Calu3 (cell line): ENCODE measurements at regions not wholly inside any gene's neighbourhood (a gene's known extent, or its start where the extent isn't known, plus 50 kb on each side); places are given as distances from the start of the nearest gene placed in this dataset.

ENCODE experiments used
- BruUV-seq: library from RNA; stranded (reverse); fragments of 400-500 nt; replicated peaks from 2 replicates; lab custom pipeline; 2021; lab: Mats Ljungman, UMichigan
- CTCF ChIA-PET: fragments of 300-600 bp; sonication (Branson Sonifier 250); formaldehyde crosslinking; loops from one replicate; lab custom pipeline; 2022; ENCODE audit warnings: antibody characterized with exemption; lab: Charles Lee
- DNase-seq: peaks from one replicate; pipeline ENCODE4 v3.0.0; 2022
- H3K27ac Mint-ChIP-seq: one replicate; pipeline ENCODE4 v1.8.0; 2022; ENCODE audit warnings: mixed read lengths; ENCODE audit not compliant: unreplicated experiment
- H3K27me3 Mint-ChIP-seq: one replicate; pipeline ENCODE4 v1.8.0; 2022; ENCODE audit warnings: mixed read lengths; ENCODE audit not compliant: unreplicated experiment
- H3K36me3 Mint-ChIP-seq: one replicate; pipeline ENCODE4 v1.8.0; 2022; ENCODE audit warnings: mild to moderate bottlenecking, moderate library complexity, mixed read lengths; ENCODE audit not compliant: insufficient read depth, unreplicated experiment
- H3K4me1 Mint-ChIP-seq: one replicate; pipeline ENCODE4 v1.8.0; 2022; ENCODE audit warnings: mild to moderate bottlenecking, low read depth, mixed read lengths; ENCODE audit not compliant: unreplicated experiment
- H3K4me3 Mint-ChIP-seq: one replicate; pipeline ENCODE4 v1.8.0; 2022; ENCODE audit warnings: mild to moderate bottlenecking, low read depth, moderate library complexity, mixed read lengths; ENCODE audit not compliant: unreplicated experiment
- H3K9me3 Mint-ChIP-seq: one replicate; pipeline ENCODE4 v1.8.0; 2022; ENCODE audit warnings: low read depth, mixed read lengths; ENCODE audit not compliant: unreplicated experiment
- CTCF ChIP-seq: fragments of 200-600 bp; IDR thresholded peaks from one replicate; pipeline ENCODE4 v1.8.0; 2022; ENCODE audit warnings: antibody characterized with exemption; ENCODE audit not compliant: unreplicated experiment
- intact Hi-C: fragments of 100-400 bp; cut with micrococcal nuclease; formaldehyde crosslinking; loops from one replicate; pipeline ENCODE4 v1.10.0; 2022; ENCODE audit not compliant: unreplicated experiment

DNA sequence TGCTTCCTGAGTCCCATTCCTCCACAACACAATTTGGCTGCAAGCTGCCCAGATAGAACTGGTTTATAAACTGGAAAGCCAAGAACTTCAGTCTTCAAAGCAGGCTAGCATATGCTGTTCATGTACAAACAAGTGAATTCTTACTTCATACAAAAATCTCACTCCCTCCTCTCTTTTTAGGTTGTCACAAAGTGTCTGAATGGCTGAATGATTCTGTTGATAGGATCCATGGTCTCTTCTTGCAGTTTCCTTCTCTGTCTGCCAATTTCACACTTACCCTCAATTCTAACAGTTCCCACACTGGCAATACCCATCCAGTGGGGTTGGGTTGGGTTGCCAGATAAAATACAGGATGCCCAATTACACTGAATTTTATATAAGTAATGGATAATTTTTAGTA, 363.5 kb downstream of the DEPDC1B start:
- no TSS peak for BruUV-seq
- no peaks in the 10 kb centered on the region for H3K36me3 Mint-ChIP-seq
- DNase-seq: no peak
- H3K4me1 Mint-ChIP-seq: no peaks in the 10 kb centered on the region
- TF ChIP-seq CTCF: no peak
- H3K27me3 Mint-ChIP-seq: no peaks in the 10 kb centered on the region
- intact Hi-C loops: no loop called here
- CTCF ChIA-PET: no interaction called here
- H3K9me3 Mint-ChIP-seq: no peaks in the 10 kb centered on the region
- H3K4me3 Mint-ChIP-seq: no peak overlapping the region
- H3K27ac Mint-ChIP-seq: no peak overlapping the region

DNA sequence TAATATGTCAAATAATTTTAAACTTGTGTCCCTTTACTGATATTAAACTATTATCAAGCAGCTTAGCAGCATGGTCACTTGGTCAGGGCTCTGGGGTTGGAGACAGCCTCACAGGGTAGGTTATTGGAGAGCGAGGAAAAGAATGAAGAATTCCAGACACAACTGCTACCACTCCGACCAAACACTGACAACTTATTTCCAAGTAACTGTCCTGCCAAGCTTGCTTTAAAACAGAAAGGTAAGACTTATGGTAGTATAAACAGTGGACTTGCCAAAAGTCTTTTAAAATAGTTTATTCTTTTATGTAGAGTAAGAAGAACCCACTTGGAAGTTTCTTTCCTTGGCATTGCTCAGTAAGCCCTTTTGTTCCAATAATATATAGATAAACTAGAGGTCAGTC, 364.1 kb downstream of the DEPDC1B start:
- Mint-ChIP-seq H3K27me3 (peaks cover under 1% of the 10 kb centered on the region), H3K36me3 (no peaks in the 10 kb centered on the region), H3K9me3 (no peaks in the 10 kb centered on the region), H3K4me3 (no peak overlapping the region), H3K27ac (no peak overlapping the region), H3K4me1 (no peaks in the 10 kb centered on the region)
- intact Hi-C loops: no loop called here
- no TSS peak for BruUV-seq
- CTCF ChIA-PET: no interaction called here
- DNase-seq: no peak
- TF ChIP-seq CTCF: no peak

- no peak overlapping the region for H3K27ac Mint-ChIP-seq
- CTCF ChIA-PET: no interaction called here
- H3K36me3 Mint-ChIP-seq: no peaks in the 10 kb centered on the region
- no peaks in the 10 kb centered on the region for H3K9me3 Mint-ChIP-seq
- intact Hi-C loops: no loop called here
- peaks cover 16% of the 10 kb centered on the region for H3K27me3 Mint-ChIP-seq
- no TSS peak for BruUV-seq
- TF ChIP-seq CTCF: no peak
- no peak overlapping the region for H3K4me3 Mint-ChIP-seq
- H3K4me1 Mint-ChIP-seq: no peaks in the 10 kb centered on the region
- DNase-seq: no peak
Measured at GRCh38 chr5:60334281-60334713, 365.7 kb downstream of the DEPDC1B start.

GRCh38 chr5:60333005-60333571, 366.9 kb downstream of the DEPDC1B start:
- Mint-ChIP-seq H3K27ac (no peak overlapping the region), H3K4me1 (no peaks in the 10 kb centered on the region), H3K27me3 (peaks cover 17% of the 10 kb centered on the region), H3K4me3 (no peak overlapping the region), H3K36me3 (no peaks in the 10 kb centered on the region), H3K9me3 (no peaks in the 10 kb centered on the region)
- TF ChIP-seq CTCF: no peak
- DNase-seq: no peak
- CTCF ChIA-PET: interaction anchor here (0.8 kb wide), 1 partner anchor 18 kb away, joined by 3 read pairs; no protein-coding TSS in a partner anchor
- intact Hi-C loops: no loop called here
- BruUV-seq: no TSS peak
